Prostate gland (tissue), 2 donors: ENCODE measurements at regions not wholly inside any gene's neighbourhood (a gene's known extent, or its start where the extent isn't known, plus 50 kb on each side); places are given as distances from the start of the nearest gene placed in this dataset.

Source experiments
- DNase-seq: peaks from one replicate; pipeline ENCODE4 v3.0.0-alpha.2; 2019; ENCODE audit warnings: low spot score
- H3K27ac ChIP-seq, 2 donors: fragments of 200-600 bp; sonication (generic); 2 replicates each; pipeline ENCODE4 v1.5.1; 2017 to 2019
- H3K27me3 ChIP-seq: fragments of 200-600 bp; sonication (generic); replicated peaks from 2 replicates; pipeline ENCODE4 v1.5.1; 2019; ENCODE audit not compliant: insufficient read depth
- H3K36me3 ChIP-seq, 2 donors: fragments of 200-600 bp; sonication (generic); 1 replicate in 1 of 2; 2 replicates in 1 of 2; pipeline versions ENCODE4 v1.5.1 to v1.8.1; 2017 to 2019
- H3K4me1 ChIP-seq: fragments of 200-600 bp; sonication (generic); replicated peaks from 2 replicates; pipeline ENCODE4 v1.5.1; 2019
- H3K4me3 ChIP-seq, 2 donors: fragments of 200-600 bp; sonication (generic); 2 replicates each; pipeline ENCODE4 v1.5.1; 2017 to 2019
- H3K9me3 ChIP-seq: fragments of 200-600 bp; sonication (generic); 2 replicates; pipeline ENCODE4 v1.5.1; 2017
- CTCF ChIP-seq, 4 experiments: fragments of 200-600 bp in 2 of 4; fragments of 450-650 bp in 2 of 4; sonication (generic) in 2 of 4; IDR thresholded peaks; 1 replicate in 3 of 4; 2 replicates in 1 of 4; pipeline ENCODE4 v1.5.1; 2016 to 2019; ENCODE audit warnings: antibody characterized with exemption in 4 of 4, mild to moderate bottlenecking in 2 of 4, moderate library complexity in 2 of 4
- POLR2A ChIP-seq: fragments of 450-650 bp; IDR thresholded peaks from one replicate; pipeline ENCODE4 v1.6.1; 2016; ENCODE audit warnings: antibody characterized with exemption, mild to moderate bottlenecking
- POLR2AphosphoS5 ChIP-seq: sonication (generic); formaldehyde crosslinking; IDR thresholded peaks from one replicate; pipeline ENCODE4 v1.6.1; 2017; ENCODE audit warnings: antibody characterized with exemption
- WGBS: methylation state at CpG from one replicate; pipeline ENCODE4 v1.1.5; 2018; 5-methylcytosine and 5-hydroxymethylcytosine counted together
- intact Hi-C: fragments of 100-400 bp; cut with DNase I; formaldehyde crosslinking; loops from one replicate; pipeline ENCODE4 v1.14.2; 2022

GRCh38 chr4:67273666-67274065, 271.6 kb downstream of the CENPC start:
- H3K27ac ChIP-seq = no peak overlapping the region
- no peak overlapping the region for H3K4me3 ChIP-seq
- no peaks in the 10 kb centered on the region for H3K9me3 ChIP-seq
- no peaks in the 10 kb centered on the region for H3K36me3 ChIP-seq
- no peak for DNase-seq
- H3K27me3 ChIP-seq = no peaks in the 10 kb centered on the region
- no peak for TF ChIP-seq POLR2A
- TF ChIP-seq CTCF (IDR thresholded peaks at IDR 0.05) = no peak
- TF ChIP-seq POLR2AphosphoS5 = no peak
- 66% methylated on average over 2 of the region's 2 CpGs for WGBS
- intact Hi-C loops = no loop called here
- no peaks in the 10 kb centered on the region for H3K4me1 ChIP-seq

GRCh38 chr4:67261971-67262370, 283.3 kb downstream of the CENPC start:
- WGBS = 78% methylated on average over 1 of the region's 1 CpG

GRCh38 chr4:67256388-67257043, 288.8 kb downstream of the CENPC start:
- WGBS = 64% methylated on average over 3 of the region's 3 CpGs
- H3K27me3 ChIP-seq = no peaks in the 10 kb centered on the region
- no peaks in the 10 kb centered on the region for H3K36me3 ChIP-seq
- no peaks in the 10 kb centered on the region for H3K4me1 ChIP-seq
- TF ChIP-seq POLR2AphosphoS5 (no peak), POLR2A (no peak), CTCF (IDR thresholded peaks at IDR 0.05) (no peak)
- no peaks in the 10 kb centered on the region for H3K9me3 ChIP-seq
- H3K27ac ChIP-seq = no peak overlapping the region
- H3K4me3 ChIP-seq = no peak overlapping the region
- no peak for DNase-seq
- intact Hi-C loops = no loop called here

More at GRCh38 chr4:67261971-67262370, 283.3 kb downstream of the CENPC start:
- no peak overlapping the region for H3K27ac ChIP-seq
- H3K4me1 ChIP-seq = no peaks in the 10 kb centered on the region
- intact Hi-C loops = no loop called here
- DNase-seq = no peak
- H3K4me3 ChIP-seq = no peak overlapping the region
- no peaks in the 10 kb centered on the region for H3K27me3 ChIP-seq
- TF ChIP-seq POLR2AphosphoS5 (no peak), POLR2A (no peak), CTCF (IDR thresholded peaks at IDR 0.05) (no peak)
- H3K36me3 ChIP-seq = no peaks in the 10 kb centered on the region
- H3K9me3 ChIP-seq = no peaks in the 10 kb centered on the region

- no peaks in the 10 kb centered on the region for H3K36me3 ChIP-seq
- WGBS = 47% methylated on average over 4 of the region's 4 CpGs
- TF ChIP-seq POLR2A (no peak), POLR2AphosphoS5 (no peak), CTCF (IDR thresholded peaks at IDR 0.05) (no peak)
- H3K9me3 ChIP-seq = no peaks in the 10 kb centered on the region
- H3K4me1 ChIP-seq = no peaks in the 10 kb centered on the region
- no peaks in the 10 kb centered on the region for H3K27me3 ChIP-seq
- no peak overlapping the region for H3K27ac ChIP-seq
- intact Hi-C loops = no loop called here
- no peak for DNase-seq
- no peak overlapping the region for H3K4me3 ChIP-seq
Observed at GRCh38 chr4:67250131-67250896, 295.0 kb downstream of the CENPC start.

- intact Hi-C loops = no loop called here
- no peak for DNase-seq
- no peak for TF ChIP-seq CTCF (IDR thresholded peaks at IDR 0.05)
- TF ChIP-seq POLR2A = no peak
- WGBS = 100% methylated on average over 2 of the region's 2 CpGs
- Histone ChIP-seq H3K4me3 (no peak overlapping the region), H3K27me3 (no peaks in the 10 kb centered on the region), H3K36me3 (no peaks in the 10 kb centered on the region), H3K27ac (no peak overlapping the region), H3K9me3 (no peaks in the 10 kb centered on the region), H3K4me1 (no peaks in the 10 kb centered on the region)
Observed at GRCh38 chr4:67236788-67237187, 308.5 kb downstream of the CENPC start.
